ENCODE measurements at regions not wholly inside any gene's neighbourhood (a gene's known extent, or its start where the extent isn't known, plus 50 kb on each side); places are given as distances from the start of the nearest gene placed in this dataset.

GRCh38 chr6:95204178-95204577, 373.2 kb upstream of the MANEA start:
- TF ChIP-seq POLR2A (IDR thresholded peaks at IDR 0.05) (no peak), CTCF (IDR thresholded peaks at IDR 0.05) (no peak)

Data from heart left ventricle (tissue), 13 donors.